ENCODE measurements at regions not wholly inside any gene's neighbourhood (a gene's known extent, or its start where the extent isn't known, plus 50 kb on each side); places are given as distances from the start of the nearest gene placed in this dataset.

GRCh38 chr1:232883992-232884661, 66.3 kb upstream of the NTPCR start:
- TF ChIP-seq CTCF (IDR thresholded peaks at IDR 0.05) (no peak), ZFX (IDR thresholded peaks at IDR 0.05; ENCODE audit: borderline replicate concordance) (no peak)
